ELR (cell line): ENCODE measurements at regions not wholly inside any gene's neighbourhood (a gene's known extent, or its start where the extent isn't known, plus 50 kb on each side); places are given as distances from the start of the nearest gene placed in this dataset.

Experiments
- DNase-seq: peaks from one replicate; pipeline ENCODE4 v3.0.0-alpha.2; 2015; ENCODE audit warnings: low read depth

GRCh38 chr7:136067277-136067676 lies 90.1 kb upstream of the MTPN start:
- no peak for DNase-seq

DNA sequence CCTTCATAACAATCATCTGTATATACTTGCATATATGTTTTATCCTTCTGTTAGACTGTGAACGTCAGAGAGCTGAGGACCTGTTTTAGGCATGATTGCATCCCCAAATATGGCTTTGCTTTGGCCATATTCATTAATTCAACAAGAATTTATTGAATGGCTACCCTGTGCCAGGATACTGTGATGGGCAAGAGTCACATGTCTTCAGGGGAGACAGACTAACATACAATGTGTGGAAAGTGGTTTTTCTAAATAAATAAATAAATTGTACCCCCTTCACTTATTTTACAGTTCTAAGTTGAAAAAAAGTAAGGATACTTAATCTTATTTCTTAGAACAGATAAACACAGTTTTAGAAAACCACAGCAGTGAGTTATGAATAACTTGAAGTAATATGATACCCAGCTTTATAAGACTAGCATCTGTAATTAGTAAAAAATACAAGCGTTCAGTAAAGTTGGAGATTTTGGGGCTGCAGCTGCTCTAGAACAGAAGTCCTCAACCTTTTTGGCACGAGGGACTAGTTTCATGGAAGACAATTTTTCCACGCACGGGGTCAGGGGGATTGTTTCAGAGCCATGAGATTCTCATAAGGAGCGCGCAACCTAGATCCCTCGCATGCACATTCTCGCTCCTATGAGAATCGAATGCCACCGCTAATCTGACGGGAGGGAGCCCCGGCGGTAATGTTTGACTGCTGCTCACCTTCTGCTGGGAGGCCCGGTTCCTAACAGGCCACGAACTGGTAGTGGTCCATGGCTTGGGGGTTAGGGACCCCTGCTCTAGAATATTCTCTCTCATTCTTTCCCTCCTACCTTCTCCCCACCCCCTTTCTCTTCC lies 89.4 kb upstream of the MTPN start:
- no peak for DNase-seq

- no peak for DNase-seq
Measured at GRCh38 chr7:136064627-136065237, 87.6 kb upstream of the MTPN start.

- DNase-seq = no peak
Measured at GRCh38 chr7:136064081-136064480, 86.9 kb upstream of the MTPN start.

DNA sequence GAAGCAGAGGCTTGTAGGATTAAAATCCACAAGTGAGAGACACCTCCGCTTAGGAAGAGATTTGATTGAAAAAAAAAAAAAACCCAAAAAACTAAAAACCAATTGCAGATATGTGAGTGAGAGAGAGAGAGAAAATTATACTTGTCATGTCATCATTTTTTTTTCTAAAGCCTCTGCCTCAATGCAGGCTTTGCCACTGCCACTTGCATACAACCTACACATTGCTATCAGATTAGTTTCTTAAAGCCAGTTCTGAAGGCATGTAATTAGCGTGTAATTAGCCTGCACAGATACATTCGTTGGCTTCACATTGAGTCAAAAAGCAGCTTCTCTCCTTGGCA lies 86.1 kb upstream of the MTPN start:
- no peak for DNase-seq

GRCh38 chr7:136062625-136063325 lies 85.6 kb upstream of the MTPN start:
- DNase-seq = no peak

- no peak for DNase-seq
Measured at GRCh38 chr7:136061433-136061832, 84.3 kb upstream of the MTPN start.

DNA sequence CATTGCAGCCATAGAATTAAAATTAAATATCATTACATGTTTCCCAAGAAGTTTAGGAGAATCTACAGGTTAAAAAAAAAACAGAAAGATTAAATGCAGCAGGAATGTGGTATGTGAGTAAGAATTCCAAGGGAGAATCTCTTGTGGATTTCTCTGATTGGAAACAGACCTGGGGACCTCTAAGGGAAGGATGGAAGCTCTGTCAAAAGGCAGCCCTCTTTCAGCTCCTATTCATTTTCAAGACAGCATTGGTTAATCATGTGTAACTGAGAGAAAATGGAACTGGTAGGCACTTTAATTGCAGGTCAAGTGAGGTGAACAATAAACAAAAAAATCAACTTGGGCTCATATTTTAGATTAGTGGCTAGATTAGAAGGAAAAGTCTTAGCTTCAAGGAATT lies 81.4 kb upstream of the MTPN start:
- DNase-seq = no peak

- DNase-seq = no peak
Measured at GRCh38 chr7:136057509-136057908, 80.3 kb upstream of the MTPN start.

DNA sequence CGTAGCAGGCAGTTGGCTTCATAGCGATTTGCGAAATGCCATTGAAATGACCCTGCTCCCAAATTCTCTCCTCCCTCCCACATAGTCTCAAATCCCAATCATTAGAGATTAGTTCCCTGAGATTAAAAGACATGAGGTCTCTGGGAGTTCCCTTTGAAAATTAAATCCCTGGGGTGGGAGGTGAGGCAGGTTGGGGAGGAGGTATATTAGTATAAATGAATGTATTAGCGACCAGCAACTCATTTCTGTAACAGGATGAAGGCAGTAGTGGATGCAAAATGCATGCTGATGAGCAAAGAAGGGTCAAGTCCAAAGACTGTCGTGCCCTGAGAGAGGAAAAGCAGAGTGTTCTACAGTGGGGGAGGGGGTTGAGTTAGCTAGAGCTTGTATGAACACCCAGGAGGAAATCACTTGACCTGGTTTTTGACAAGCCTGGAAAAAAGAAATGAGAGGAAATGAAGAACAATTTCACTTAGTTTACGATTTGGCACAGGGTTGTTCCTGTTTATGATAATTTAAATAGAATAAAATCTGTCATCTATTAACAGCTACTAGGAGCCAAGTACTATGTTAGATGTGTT lies 79.6 kb upstream of the MTPN start:
- no peak for DNase-seq

GRCh38 chr7:136055266-136055665 lies 78.1 kb upstream of the MTPN start:
- no peak for DNase-seq

DNA sequence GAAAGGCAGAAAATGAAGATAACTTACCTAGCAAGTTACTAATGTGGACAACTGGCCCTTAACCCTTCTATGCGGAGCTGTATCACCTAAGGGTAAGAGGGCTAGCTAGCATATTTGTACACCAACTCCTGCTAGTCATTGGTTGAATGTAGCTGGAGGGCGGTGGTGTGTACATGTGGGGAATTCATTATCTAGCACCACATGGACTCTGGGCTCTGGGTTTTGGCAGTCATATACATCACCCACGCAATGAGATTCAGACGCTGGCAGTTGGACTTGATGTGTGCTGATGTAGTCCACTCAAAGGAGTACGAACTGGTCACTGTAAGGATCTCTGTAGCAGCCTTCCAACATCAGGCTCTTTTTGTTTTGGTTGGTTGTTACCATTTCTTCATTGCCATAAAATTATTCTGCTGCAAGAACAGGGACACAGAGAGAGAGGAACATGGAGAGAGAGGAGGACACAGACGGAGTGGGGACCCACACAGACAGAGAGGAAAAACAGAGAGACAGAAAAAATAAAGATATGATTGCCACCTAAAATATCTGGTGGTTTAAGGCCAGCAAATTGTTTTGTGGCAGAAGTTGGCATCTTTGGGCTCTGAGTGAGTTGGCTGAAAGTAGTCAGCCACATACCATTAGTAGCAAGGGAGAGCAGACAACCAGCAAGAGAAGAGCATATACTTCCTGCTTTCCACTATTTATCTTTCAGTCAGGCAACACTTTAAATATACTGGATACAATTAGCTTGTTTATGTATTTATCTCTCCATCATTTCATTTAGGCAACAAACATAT lies 76.7 kb upstream of the MTPN start:
- no peak for DNase-seq

GRCh38 chr7:136051203-136051928 lies 74.2 kb upstream of the MTPN start:
- no peak for DNase-seq

- no peak for DNase-seq
Measured at GRCh38 chr7:136050462-136050847, 73.3 kb upstream of the MTPN start.

DNA sequence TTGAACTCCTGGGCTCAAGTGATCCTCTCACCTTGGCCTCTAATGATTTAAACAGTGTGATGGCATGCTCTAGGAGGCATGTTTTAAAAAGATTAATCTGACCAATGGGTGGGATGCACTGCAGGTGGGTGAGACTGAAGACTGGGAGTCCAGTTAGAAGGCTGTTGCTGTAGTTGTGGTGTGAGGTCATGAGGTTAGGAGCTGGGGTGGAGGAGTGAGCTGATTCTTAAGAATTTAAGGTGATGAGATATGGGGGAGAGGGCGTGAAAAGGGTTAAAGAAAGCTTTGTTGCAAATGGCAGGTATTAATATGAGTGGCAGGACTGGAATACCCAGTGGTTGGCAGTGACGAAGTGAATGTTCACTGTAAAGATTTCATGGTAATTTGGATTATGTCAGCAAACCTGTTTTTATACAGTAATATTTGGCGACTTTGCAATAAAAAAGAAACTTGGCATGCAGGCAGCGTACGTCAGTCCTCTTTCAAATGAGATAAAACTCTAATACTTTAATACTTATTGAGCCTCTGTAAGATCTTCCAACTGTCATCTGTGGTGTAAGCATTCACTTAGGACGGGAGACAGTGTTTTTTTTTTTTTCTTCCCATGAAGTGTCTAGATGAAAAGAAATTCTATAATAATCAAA lies 72.8 kb upstream of the MTPN start:
- DNase-seq = no peak

DNA sequence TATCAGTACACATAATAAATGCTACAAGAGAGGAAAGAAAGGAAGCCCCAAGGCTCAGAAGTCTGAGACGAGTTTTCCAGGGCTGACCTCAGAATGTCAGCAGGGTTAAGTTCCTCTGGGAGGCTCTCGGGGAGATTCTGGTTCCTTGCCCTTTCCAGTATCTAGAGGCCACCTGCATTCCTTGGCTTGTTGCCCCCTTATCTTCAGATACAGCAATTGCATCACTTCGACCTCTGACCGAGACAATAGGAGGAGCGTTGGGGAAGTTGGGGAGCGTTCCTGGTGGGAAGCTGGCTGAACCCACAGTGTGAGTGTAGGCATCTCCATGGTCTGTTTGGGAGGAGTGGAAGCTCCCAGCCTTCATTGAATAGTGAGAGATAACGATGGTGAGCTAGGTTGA lies 72.0 kb upstream of the MTPN start:
- no peak for DNase-seq

GRCh38 chr7:136046548-136046947 lies 69.4 kb upstream of the MTPN start:
- no peak for DNase-seq

DNA sequence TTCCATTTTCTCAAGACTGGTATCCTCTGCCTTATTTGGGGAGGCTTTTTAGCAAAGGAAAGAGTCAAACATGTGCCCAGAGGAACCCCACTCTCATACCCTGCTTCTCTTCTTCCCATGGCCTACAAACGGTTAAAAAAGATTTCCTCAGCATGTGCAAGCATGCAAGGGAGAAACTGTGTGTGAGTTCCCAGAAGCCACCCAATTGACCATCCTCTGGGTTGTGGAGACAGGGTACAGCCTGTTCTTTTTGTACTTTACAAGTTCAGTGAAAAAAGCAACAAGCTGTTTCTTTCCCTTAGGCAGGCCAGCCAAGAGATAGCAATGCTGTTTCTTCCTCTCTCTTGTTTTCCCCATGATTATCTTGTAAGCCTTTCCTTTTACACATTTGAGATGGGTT lies 68.8 kb upstream of the MTPN start:
- no peak for DNase-seq

DNA sequence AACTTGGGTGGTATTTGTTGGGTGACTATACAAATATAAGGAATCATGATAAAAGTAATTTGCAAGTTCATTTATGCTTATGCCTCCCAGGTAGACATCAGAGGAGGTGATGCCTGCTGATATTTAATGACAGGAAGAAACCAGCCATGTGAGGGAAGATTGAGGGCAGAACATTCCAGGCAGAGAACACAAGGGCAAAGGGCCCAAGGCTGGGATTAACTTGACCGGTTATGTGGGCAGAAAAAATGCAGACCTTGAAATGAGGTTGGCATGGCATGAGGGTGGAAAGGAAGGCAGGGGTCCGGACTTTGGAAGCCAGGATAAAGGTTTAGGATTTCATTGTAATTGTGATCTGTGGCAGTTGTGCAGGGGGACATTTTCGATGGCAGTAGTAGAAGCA lies 68.0 kb upstream of the MTPN start:
- no peak for DNase-seq

DNA sequence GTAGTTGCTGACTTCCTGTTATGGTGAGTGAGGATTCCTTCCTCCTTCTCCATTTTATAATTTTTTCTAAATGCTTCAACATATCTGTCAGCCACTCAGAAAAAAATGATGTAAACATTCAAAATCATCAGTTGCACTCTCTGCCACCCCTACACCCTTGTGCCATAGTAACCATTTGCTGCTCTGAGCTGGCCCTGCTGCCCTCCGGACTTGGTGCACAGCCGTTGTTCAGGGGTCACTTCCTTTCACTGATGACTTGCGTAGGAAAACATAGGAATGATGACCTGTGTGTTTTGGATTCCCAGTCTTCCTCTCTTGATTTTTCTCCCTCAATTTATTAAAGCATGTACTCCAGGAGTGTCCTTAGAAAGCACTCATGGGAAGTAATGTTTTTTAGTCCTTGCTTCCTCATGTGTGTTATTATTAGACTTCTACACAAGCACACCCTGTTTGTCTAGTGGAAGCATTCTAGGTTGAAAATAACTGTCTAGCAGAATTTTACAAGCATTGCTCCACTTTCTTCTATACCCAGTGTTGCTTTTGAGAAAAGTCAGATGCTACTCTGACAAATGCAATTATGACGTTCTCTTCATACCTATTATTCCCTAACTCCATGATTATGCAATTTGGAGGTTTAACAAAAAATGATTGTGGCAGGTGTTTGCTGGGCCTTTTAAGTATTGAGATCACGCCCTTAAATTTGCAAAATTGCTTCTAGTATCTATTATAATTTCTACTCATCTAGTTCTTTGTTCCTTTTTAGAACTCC lies 62.6 kb upstream of the MTPN start:
- DNase-seq = no peak
